Astrocyte (in vitro differentiated cells and primary cell): ENCODE measurements at regions not wholly inside any gene's neighbourhood (a gene's known extent, or its start where the extent isn't known, plus 50 kb on each side); places are given as distances from the start of the nearest gene placed in this dataset.

ENCODE experiments used
- CTCF ChIP-seq: IDR thresholded peaks from 2 replicates; pipeline ENCODE4 v1.5.1; 2011; ENCODE audit warnings: low read depth, mild to moderate bottlenecking, inconsistent platforms, low read length, moderate library complexity; ENCODE audit not compliant: insufficient read depth
- EZH2 ChIP-seq: IDR thresholded peaks from 2 replicates; pipeline ENCODE4 v1.6.1; 2012; ENCODE audit warnings: mild to moderate bottlenecking, low read length, inconsistent platforms; ENCODE audit not compliant: insufficient read depth

- TF ChIP-seq CTCF (no peak), EZH2 (no peak)
These were observed 1410.9 kb downstream of the PCDH18 start for GRCh38 chr4:136121426-136121825.
